Chondrocyte (in vitro differentiated cells): ENCODE measurements at regions not wholly inside any gene's neighbourhood (a gene's known extent, or its start where the extent isn't known, plus 50 kb on each side); places are given as distances from the start of the nearest gene placed in this dataset.

Source experiments
- DNase-seq: peaks from one replicate; pipeline ENCODE4 v3.0.0; 2021; ENCODE audit warnings: mixed read lengths, low spot score
- H3K27ac Mint-ChIP-seq: one replicate; pipeline ENCODE4 v1.8.0; 2021; ENCODE audit warnings: mild to moderate bottlenecking, moderate library complexity, mixed read lengths; ENCODE audit not compliant: unreplicated experiment
- H3K27me3 Mint-ChIP-seq: 2 replicates; pipeline ENCODE4 v1.8.0; 2021; ENCODE audit warnings: low read depth, mixed read lengths
- H3K36me3 Mint-ChIP-seq: 2 replicates; pipeline ENCODE4 v1.8.0; 2021; ENCODE audit warnings: low read depth, mixed read lengths
- H3K4me1 Mint-ChIP-seq: 2 replicates; pipeline ENCODE4 v1.8.0; 2021; ENCODE audit warnings: low read depth, mild to moderate bottlenecking, mixed read lengths
- H3K4me3 Mint-ChIP-seq: one replicate; pipeline ENCODE4 v1.8.0; 2021; ENCODE audit warnings: mild to moderate bottlenecking, moderate library complexity, mixed read lengths; ENCODE audit not compliant: unreplicated experiment
- H3K9me3 Mint-ChIP-seq: 2 replicates; pipeline ENCODE4 v1.8.0; 2021; ENCODE audit warnings: low read depth, mixed read lengths
- TF ChIP-seq, protein P1 (sequence below): fragments of 200-600 bp; sonication (generic); IDR thresholded peaks from 2 replicates; pipeline ENCODE4 v1.5.0; 2021; ENCODE audit warnings: antibody characterized with exemption, mild to moderate bottlenecking, moderate library complexity

DNA sequence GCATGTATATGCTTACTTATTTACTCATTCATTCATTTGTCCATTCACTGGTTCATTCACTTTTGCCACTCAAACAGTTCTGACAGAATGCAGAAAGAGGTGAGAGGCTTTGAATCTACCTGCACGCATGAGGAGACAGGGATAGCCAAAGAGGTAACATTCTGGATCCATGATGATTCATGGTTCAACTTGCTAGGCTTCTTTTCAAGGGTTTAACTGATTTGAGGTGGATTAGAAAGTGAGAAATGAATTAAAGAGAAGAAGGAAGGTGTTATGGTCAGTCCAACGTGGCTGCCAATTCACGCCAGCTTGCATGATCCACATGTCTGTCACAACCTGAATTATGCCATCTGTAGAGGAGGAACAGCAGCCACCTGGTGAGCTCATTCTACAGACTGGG lies 260.6 kb downstream of the ARRDC4 start:
- H3K4me1 Mint-ChIP-seq = no peaks in the 10 kb centered on the region
- no peaks in the 10 kb centered on the region for H3K9me3 Mint-ChIP-seq
- DNase-seq = no peak
- no peaks in the 10 kb centered on the region for H3K36me3 Mint-ChIP-seq
- TF ChIP-seq, protein P1, sequence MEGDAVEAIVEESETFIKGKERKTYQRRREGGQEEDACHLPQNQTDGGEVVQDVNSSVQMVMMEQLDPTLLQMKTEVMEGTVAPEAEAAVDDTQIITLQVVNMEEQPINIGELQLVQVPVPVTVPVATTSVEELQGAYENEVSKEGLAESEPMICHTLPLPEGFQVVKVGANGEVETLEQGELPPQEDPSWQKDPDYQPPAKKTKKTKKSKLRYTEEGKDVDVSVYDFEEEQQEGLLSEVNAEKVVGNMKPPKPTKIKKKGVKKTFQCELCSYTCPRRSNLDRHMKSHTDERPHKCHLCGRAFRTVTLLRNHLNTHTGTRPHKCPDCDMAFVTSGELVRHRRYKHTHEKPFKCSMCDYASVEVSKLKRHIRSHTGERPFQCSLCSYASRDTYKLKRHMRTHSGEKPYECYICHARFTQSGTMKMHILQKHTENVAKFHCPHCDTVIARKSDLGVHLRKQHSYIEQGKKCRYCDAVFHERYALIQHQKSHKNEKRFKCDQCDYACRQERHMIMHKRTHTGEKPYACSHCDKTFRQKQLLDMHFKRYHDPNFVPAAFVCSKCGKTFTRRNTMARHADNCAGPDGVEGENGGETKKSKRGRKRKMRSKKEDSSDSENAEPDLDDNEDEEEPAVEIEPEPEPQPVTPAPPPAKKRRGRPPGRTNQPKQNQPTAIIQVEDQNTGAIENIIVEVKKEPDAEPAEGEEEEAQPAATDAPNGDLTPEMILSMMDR = no peak
- H3K4me3 Mint-ChIP-seq = no peak overlapping the region
- H3K27me3 Mint-ChIP-seq = no peaks in the 10 kb centered on the region
- no peak overlapping the region for H3K27ac Mint-ChIP-seq

DNA sequence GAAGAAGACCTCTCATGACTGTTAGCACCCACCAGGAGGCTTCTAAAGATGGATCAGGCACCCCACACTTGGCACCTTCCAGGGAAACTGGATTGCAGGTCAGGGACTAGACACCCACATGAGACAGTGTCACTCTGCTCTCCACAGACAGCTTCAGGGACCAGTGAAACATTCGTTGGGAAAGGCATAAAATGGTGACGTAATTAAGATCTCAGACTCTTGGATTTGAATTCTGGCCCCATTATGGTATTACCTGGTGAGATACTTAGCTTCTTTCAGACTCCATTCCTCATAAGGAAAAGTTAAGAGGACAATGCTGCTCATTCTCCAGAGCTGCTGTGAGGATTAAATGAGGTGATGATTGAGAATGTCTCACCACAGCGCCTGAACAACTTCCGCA lies 261.1 kb downstream of the ARRDC4 start:
- DNase-seq = no peak
- Mint-ChIP-seq H3K4me1 (no peaks in the 10 kb centered on the region), H3K27me3 (no peaks in the 10 kb centered on the region), H3K9me3 (no peaks in the 10 kb centered on the region), H3K36me3 (no peaks in the 10 kb centered on the region), H3K4me3 (no peak overlapping the region), H3K27ac (no peak overlapping the region)
- TF ChIP-seq, protein P1 = no peak

DNA sequence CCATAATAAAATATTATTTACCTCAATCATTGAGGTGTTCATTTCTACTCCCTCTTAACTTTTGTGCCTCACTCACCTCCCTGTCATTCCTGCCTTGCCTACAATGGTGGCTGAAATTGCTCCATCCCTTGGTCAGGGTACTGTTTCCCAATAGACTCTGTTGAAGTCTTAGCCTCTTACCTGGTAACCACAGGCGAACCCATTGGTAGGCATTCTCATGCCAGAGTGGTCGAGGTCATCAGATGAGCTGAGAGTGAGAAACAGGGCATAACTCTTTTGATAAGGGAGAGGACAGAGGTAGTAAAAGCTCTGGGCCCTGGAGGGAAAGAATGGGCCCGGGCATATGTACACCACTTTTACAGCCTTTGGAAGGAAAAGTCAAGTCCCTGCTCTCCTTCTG lies 265.6 kb downstream of the ARRDC4 start:
- Mint-ChIP-seq H3K4me3 (no peak overlapping the region), H3K36me3 (no peaks in the 10 kb centered on the region), H3K27ac (no peak overlapping the region), H3K9me3 (no peaks in the 10 kb centered on the region), H3K4me1 (no peaks in the 10 kb centered on the region), H3K27me3 (no peaks in the 10 kb centered on the region)
- TF ChIP-seq, protein P1 = no peak
- no peak for DNase-seq

DNA sequence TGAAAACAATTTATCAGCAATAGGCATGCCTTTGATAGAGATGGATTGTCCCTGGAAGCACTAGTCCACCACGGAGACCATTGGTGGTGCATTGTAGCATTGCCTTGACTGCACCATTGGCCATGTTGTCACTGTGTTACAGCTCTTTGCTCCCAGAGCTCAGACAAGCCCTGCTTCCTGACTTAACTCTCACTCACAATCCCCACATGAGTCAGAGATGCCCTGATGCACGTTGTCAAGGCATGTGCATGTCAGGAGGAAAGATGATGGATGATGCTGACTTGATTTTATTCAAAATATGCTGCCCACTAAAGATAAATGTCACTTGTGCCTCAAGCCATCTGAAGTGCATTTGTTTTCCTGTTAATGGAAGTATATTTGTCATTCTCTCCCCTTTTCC lies 266.1 kb downstream of the ARRDC4 start:
- no peaks in the 10 kb centered on the region for H3K9me3 Mint-ChIP-seq
- H3K27me3 Mint-ChIP-seq = no peaks in the 10 kb centered on the region
- TF ChIP-seq, protein P1 = no peak
- H3K4me3 Mint-ChIP-seq = no peak overlapping the region
- no peak for DNase-seq
- no peaks in the 10 kb centered on the region for H3K4me1 Mint-ChIP-seq
- H3K36me3 Mint-ChIP-seq = no peaks in the 10 kb centered on the region
- H3K27ac Mint-ChIP-seq = no peak overlapping the region

DNA sequence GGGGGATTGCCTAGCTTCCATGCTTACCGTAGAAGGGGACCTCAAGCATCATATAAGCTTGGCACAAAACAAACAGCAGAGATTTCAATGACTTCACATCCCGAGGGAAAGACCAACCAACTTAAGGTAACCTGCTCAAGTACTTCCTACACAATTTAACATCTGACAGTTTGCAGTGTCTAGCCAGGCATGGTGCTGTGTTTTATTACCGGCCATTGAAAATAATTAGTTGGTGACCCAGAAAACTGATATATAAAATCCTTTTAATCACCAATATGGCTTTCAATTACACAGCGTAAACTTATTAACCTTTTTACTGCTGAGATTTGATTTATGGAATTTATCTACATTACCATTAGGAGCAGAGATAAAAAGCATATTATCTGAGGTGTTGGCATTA lies 268.3 kb downstream of the ARRDC4 start:
- Mint-ChIP-seq H3K27me3 (no peaks in the 10 kb centered on the region), H3K4me1 (no peaks in the 10 kb centered on the region), H3K4me3 (no peak overlapping the region), H3K36me3 (no peaks in the 10 kb centered on the region), H3K27ac (no peak overlapping the region), H3K9me3 (no peaks in the 10 kb centered on the region)
- TF ChIP-seq, protein P1 = no peak
- DNase-seq = no peak
